Skeletal muscle tissue (tissue), 3 donors: ENCODE measurements at regions not wholly inside any gene's neighbourhood (a gene's known extent, or its start where the extent isn't known, plus 50 kb on each side); places are given as distances from the start of the nearest gene placed in this dataset.

ENCODE experiments used
- H3K27ac ChIP-seq: one replicate; pipeline ENCODE4 v1.7.0; 2013; ENCODE audit warnings: mild to moderate bottlenecking, low read depth, low read length, inconsistent platforms
- H3K27me3 ChIP-seq, 3 donors: one replicate each; pipeline ENCODE4 v1.7.0; 2013; ENCODE audit warnings: low read length in 3 of 3; ENCODE audit not compliant: control insufficient read depth in 3 of 3, insufficient read depth in 3 of 3
- H3K36me3 ChIP-seq, 3 donors: one replicate each; pipeline ENCODE4 v1.7.0; 2013; ENCODE audit warnings: low read length in 3 of 3; ENCODE audit not compliant: control insufficient read depth in 3 of 3, insufficient read depth in 3 of 3
- H3K4me1 ChIP-seq, 3 donors: one replicate each; pipeline ENCODE4 v1.7.0; 2013; ENCODE audit warnings: low read length in 3 of 3, mild to moderate bottlenecking in 3 of 3; ENCODE audit not compliant: control insufficient read depth in 3 of 3, insufficient read depth in 3 of 3
- H3K4me3 ChIP-seq, 3 donors: one replicate each; pipeline ENCODE4 v1.7.0; 2013; ENCODE audit warnings: low read length in 3 of 3
- H3K9ac ChIP-seq, 3 donors: one replicate each; pipeline ENCODE4 v1.7.0; 2013; ENCODE audit warnings: low read length in 3 of 3, mild to moderate bottlenecking in 3 of 3, moderate library complexity in 2 of 3, low read depth in 1 of 3
- H3K9me3 ChIP-seq, 3 donors: one replicate each; pipeline ENCODE4 v1.7.0; 2013; ENCODE audit warnings: low read length in 3 of 3; ENCODE audit not compliant: control insufficient read depth in 3 of 3
- donor health status: Osteomylitis.

- Histone ChIP-seq H3K36me3 (no peaks in the 10 kb centered on the region), H3K27me3 (peaks cover 0 to 3% (median 0%) of the 10 kb centered on the region in 3 donors), H3K4me3 (no peak overlapping the region), H3K9ac (no peak overlapping the region), H3K4me1 (no peaks in the 10 kb centered on the region), H3K9me3 (no peaks in the 10 kb centered on the region), H3K27ac (no peak overlapping the region)
These were observed 664.3 kb upstream of the TBX3 start for GRCh38 chr12:115348301-115348700.

GRCh38 chr12:115343601-115344000 lies 659.6 kb upstream of the TBX3 start:
- H3K36me3 ChIP-seq: no peaks in the 10 kb centered on the region
- no peak overlapping the region for H3K4me3 ChIP-seq
- H3K27me3 ChIP-seq: peaks cover 0 to 3% (median 0%) of the 10 kb centered on the region in 3 donors
- no peak overlapping the region for H3K27ac ChIP-seq
- no peaks in the 10 kb centered on the region for H3K9me3 ChIP-seq
- H3K4me1 ChIP-seq: no peaks in the 10 kb centered on the region
- H3K9ac ChIP-seq: no peak overlapping the region

GRCh38 chr12:115343008-115343407 lies 659.0 kb upstream of the TBX3 start:
- Histone ChIP-seq H3K4me1 (peaks cover 2 to 3% (median 3%) of the 10 kb centered on the region in 3 donors), H3K9me3 (no peaks in the 10 kb centered on the region), H3K27me3 (peaks cover 0 to 3% (median 0%) of the 10 kb centered on the region in 3 donors), H3K9ac (no peak overlapping the region), H3K4me3 (no peak overlapping the region), H3K27ac (no peak overlapping the region), H3K36me3 (no peaks in the 10 kb centered on the region)

GRCh38 chr12:115341442-115341841 lies 657.5 kb upstream of the TBX3 start:
- peaks cover 7 to 13% (median 11%) of the 10 kb centered on the region in 3 donors for H3K4me1 ChIP-seq
- H3K9ac ChIP-seq: no peak overlapping the region
- H3K9me3 ChIP-seq: no peaks in the 10 kb centered on the region
- H3K27ac ChIP-seq: peak overlapping the region; percentile 21
- no peak overlapping the region for H3K4me3 ChIP-seq
- H3K27me3 ChIP-seq: no peaks in the 10 kb centered on the region
- no peaks in the 10 kb centered on the region for H3K36me3 ChIP-seq

- H3K4me3 ChIP-seq: no peak overlapping the region
- H3K27ac ChIP-seq: peak overlapping the region; percentile 83
- no peaks in the 10 kb centered on the region for H3K9me3 ChIP-seq
- no peaks in the 10 kb centered on the region for H3K36me3 ChIP-seq
- no peaks in the 10 kb centered on the region for H3K27me3 ChIP-seq
- no peak overlapping the region for H3K9ac ChIP-seq
- peaks cover 16 to 22% (median 17%) of the 10 kb centered on the region in 3 donors for H3K4me1 ChIP-seq
These were observed 654.8 kb upstream of the TBX3 start for GRCh38 chr12:115338566-115339294.

- H3K27ac ChIP-seq: peak overlapping the region; percentile 83
These were observed 653.9 kb upstream of the TBX3 start for GRCh38 chr12:115337693-115338543.

GRCh38 chr12:115336506-115336905 lies 652.5 kb upstream of the TBX3 start:
- H3K36me3 ChIP-seq: no peaks in the 10 kb centered on the region
- H3K4me1 ChIP-seq: peaks cover 16 to 24% (median 17%) of the 10 kb centered on the region in 3 donors
- peak overlapping the region in 1 of 3 donors; percentile 32 for H3K4me3 ChIP-seq
- no peaks in the 10 kb centered on the region for H3K9me3 ChIP-seq
- no peak overlapping the region for H3K27ac ChIP-seq
- H3K27me3 ChIP-seq: no peaks in the 10 kb centered on the region
- no peak overlapping the region for H3K9ac ChIP-seq

More at GRCh38 chr12:115337693-115338543, 653.9 kb upstream of the TBX3 start:
- Histone ChIP-seq H3K4me3 (no peak overlapping the region), H3K27me3 (no peaks in the 10 kb centered on the region), H3K4me1 (peaks cover 16 to 24% (median 17%) of the 10 kb centered on the region in 3 donors), H3K9ac (no peak overlapping the region), H3K36me3 (no peaks in the 10 kb centered on the region), H3K9me3 (no peaks in the 10 kb centered on the region)

GRCh38 chr12:115335594-115335993 lies 651.6 kb upstream of the TBX3 start:
- Histone ChIP-seq H3K4me1 (peaks cover 16 to 24% (median 17%) of the 10 kb centered on the region in 3 donors), H3K27me3 (no peaks in the 10 kb centered on the region), H3K27ac (peak overlapping the region; percentile 41), H3K36me3 (no peaks in the 10 kb centered on the region), H3K4me3 (peak overlapping the region in 1 of 3 donors; percentile 35), H3K9ac (no peak overlapping the region), H3K9me3 (no peaks in the 10 kb centered on the region)

- peaks cover 16 to 24% (median 17%) of the 10 kb centered on the region in 3 donors for H3K4me1 ChIP-seq
- no peaks in the 10 kb centered on the region for H3K9me3 ChIP-seq
- peak overlapping the region in 1 of 3 donors; percentile 35 for H3K4me3 ChIP-seq
- H3K9ac ChIP-seq: no peak overlapping the region
- H3K27ac ChIP-seq: peak overlapping the region; percentile 41
- no peaks in the 10 kb centered on the region for H3K27me3 ChIP-seq
- no peaks in the 10 kb centered on the region for H3K36me3 ChIP-seq
These were observed 651.1 kb upstream of the TBX3 start for GRCh38 chr12:115335048-115335447.

GRCh38 chr12:115332945-115333344 lies 649.0 kb upstream of the TBX3 start:
- peaks cover 13 to 20% (median 14%) of the 10 kb centered on the region in 3 donors for H3K4me1 ChIP-seq
- no peak overlapping the region for H3K9ac ChIP-seq
- H3K36me3 ChIP-seq: no peaks in the 10 kb centered on the region
- H3K27ac ChIP-seq: no peak overlapping the region
- no peaks in the 10 kb centered on the region for H3K9me3 ChIP-seq
- no peaks in the 10 kb centered on the region for H3K27me3 ChIP-seq
- H3K4me3 ChIP-seq: no peak overlapping the region
